COLO668 (cell line): ENCODE measurements at regions not wholly inside any gene's neighbourhood (a gene's known extent, or its start where the extent isn't known, plus 50 kb on each side); places are given as distances from the start of the nearest gene placed in this dataset.
"Not testable (repeated sequence)": the region's sequence is repeated elsewhere in the genome, so short reads cannot be mapped to it uniquely, and the experiment has no call there.

Source experiments
- DNase-seq: peaks from one replicate; lab custom pipeline; 2025; ENCODE audit not compliant: unreplicated experiment; lab: John Stamatoyannopoulos, UW

DNA sequence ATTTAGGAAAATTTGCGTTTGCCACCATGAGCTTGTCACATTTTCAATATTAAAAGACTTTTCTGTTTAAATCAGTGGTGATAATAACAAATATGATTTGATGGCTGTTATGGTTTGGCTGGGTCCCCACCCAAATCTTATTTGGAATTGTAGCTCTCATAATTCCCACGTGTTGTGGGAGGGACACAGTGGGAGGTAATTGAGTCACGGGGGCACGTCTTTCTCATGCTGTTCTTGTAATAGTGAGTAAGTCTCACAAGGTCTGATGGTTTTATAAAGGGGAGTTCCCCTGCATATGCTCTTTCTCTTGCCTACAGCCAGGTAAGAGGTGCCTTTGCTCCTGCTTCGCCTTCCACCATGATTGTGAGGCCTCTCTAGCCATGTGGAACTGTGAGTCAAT lies 83.4 kb upstream of the RGPD4 start:
- no peak for DNase-seq

DNA sequence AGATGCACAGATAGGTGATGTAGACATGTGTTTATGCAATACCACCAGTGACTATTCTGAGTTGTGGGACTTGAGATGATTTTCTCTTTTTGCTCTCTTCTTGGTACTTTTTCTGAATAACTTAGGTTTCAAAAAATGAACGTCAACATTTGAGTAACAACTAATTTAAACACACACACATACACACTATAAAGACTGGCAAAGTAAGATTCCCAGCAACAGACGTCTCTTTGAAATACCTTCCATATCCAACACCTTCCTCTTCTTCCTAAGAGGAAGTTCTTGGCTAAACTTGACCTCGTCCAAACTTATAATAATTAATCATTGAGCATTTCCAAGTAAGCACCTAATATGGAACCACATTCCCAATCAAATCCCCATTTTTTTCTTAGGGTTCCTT lies 81.6 kb upstream of the RGPD4 start:
- no peak for DNase-seq

DNA sequence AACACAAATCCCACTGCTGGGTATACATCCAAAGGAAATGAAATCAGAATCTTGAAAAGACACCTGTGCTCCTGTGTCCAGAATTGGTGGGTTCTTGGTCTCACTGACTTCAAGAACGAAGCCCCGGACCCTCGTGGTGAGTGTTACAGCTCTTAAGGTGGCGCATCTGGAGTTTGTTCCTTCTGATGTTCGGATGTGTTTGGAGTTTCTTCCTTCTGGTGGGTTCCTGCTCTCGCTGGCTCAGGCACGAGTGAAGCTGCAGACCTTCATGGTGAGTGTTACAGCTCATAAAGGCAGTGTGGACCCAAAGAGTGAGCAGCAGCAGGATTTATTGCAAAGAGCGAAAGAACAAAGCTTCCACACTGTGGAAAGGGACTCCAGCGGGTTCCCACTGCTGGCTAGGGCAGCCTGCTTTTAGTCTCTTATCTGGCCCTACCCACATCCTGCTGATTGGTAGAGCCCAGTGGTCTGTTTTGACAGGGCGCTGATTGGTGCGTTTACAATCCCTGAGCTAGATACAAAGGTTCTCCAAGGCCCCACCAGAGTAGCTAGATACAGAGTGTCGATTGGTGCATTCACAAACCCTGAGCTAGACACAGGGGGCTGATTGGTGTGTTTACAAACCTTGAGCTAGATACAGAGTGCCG lies 80.0 kb upstream of the RGPD4 start:
- not testable (repeated sequence) for DNase-seq

DNA sequence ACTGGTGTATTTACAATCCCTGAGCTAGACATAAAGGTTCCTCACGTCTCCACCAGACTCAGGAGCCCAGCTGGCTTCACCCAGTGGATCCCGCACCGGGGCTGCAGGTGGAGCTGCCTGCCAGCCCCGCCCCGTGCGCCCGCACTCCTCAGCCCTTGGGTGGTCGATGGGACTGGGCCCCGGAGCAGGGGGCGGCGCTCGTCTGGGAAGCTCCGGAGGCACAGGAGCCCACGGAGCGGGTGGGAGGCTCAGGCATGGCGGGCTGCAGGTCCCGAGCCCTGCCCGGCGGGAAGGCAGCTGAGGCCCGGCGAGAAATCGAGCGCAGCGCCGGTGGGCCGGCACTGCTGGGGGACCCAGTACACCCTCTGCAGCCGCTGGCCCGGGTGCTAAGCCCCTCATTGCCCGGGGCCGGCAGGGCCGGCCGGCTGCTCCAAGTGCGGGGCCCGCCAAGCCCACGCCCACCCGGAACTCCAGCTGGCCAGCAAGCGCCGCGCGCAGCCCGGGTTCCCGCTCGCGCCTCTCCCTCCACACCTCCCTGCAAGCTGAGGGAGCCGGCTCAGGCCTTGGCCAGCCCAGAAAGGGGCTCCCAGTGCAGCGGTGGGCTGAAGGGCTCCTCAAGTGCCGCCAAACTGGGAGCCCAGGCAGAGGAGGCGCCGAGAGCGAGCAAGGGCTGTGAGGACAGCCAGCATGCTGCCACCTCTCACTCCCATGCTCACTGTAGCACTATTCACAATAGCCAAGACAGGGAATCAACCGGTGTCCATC lies 79.3 kb upstream of the RGPD4 start:
- DNase-seq = not testable (repeated sequence)

DNA sequence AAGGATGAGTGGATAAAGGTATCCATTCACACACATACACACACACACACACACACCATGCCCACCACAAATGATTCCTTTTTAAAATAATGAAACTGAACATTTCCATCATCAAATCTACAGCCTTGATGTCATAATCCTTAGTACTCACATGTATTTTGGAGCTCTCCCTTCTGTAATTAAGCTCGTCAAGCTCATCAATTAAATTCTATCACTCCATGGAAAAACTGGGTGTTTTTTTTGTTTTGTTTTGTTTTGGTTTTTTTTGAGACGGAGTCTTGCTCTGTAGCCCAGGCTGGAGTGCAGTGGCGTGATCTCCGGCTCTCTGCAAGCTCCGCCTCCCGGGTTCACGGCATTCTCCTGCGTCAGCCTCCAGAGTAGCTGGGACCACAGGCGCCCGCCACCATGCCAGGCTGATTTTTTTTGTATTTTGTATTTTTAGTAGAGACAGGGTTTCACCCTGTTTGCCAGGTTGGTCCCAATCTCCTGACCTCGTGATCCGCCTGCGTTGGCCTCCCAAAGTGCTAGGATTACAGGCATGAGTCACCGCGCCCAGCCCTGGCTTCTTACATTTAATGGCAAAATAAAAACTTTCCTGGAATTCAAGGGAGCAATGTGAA lies 78.6 kb upstream of the RGPD4 start:
- DNase-seq = no peak

DNA sequence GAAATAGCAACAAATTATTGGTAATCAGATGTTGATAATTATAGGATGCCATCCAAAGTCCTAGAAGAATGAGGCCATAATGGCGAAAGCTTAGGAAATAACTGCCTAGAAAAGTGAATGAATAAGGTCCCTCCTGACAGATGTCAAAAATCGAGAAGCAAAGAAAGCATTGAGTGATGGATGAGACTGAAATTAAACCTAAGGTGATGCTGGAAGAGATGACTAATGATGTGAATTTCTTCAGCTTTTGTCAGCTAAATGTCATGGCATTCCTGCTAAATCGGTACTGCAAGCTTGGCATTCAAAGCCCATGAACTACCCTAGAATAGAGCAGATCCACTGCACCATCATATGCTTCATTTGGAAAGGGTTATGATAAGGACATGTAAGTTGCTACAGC lies 74.8 kb upstream of the RGPD4 start:
- DNase-seq = no peak

DNA sequence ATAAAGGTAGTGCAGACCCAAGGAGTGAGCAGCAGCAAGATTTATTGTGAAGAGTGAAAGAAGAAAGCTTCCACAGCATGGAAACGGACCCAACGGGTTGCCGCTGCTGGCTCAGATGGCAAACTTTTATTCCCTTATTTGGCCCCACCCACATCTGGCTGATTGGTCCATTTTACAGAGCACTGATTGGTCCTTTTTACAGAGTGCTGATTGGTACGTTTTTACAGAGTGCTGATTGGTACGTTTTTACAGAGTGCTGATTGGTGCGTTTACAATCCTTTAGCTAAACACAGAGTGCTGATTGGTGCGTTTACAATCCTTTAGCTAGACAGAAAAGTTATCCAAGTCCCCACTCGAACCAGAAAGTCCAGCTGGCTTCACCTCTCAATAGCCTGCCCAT lies 72.9 kb upstream of the RGPD4 start:
- DNase-seq = not testable (repeated sequence)

DNA sequence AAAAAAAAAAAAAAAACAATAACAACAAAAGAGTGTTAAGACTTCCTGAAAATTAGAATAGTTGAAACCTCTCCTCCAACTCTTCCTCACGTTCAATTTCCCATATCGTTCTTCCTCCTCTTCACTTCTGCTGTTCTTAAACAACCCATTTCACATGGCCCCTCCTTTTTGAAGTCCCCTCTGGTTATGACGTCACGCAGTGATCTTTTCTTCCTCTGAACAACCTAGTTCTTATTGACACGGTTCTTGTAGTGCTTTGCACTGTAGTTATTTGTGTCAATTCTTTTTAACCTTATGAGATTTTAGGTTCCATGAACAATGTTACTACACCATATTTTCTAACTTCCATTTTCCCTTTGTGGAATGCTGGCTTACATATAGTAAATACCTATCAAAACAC lies 69.5 kb upstream of the RGPD4 start:
- no peak for DNase-seq

DNA sequence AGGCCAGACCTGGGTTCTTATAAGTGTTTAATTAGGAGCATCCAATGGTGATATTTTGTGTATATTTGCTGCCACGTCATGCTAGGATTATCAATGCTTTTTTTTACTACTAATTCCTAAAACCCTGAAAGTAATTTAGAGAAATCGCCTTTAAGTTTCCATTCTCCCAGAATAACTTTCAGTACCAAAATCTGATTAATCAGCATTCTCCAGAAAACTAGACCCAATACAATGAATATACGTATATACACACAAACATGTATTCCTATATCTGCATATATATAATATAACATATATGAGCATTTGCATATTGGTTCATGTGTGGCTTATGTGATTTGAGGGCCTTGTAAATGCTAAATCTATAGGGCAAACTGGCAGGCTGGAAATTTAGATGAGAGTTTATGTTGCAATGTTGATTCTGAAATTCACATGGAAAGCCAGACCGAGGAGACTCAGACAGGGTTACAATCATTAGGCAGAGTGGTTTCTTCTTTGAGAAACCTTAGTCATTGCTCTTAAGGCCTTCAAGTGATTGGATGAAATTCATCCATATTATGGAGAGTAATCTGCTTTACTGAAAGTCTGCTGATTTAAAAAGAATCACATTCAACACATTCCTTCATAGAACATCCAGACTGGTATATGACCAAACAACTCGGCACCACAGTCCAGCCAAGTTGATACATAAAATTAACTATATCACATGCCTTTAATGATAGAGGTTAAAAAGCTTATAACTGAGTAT lies 65.9 kb upstream of the RGPD4 start:
- no peak for DNase-seq

DNA sequence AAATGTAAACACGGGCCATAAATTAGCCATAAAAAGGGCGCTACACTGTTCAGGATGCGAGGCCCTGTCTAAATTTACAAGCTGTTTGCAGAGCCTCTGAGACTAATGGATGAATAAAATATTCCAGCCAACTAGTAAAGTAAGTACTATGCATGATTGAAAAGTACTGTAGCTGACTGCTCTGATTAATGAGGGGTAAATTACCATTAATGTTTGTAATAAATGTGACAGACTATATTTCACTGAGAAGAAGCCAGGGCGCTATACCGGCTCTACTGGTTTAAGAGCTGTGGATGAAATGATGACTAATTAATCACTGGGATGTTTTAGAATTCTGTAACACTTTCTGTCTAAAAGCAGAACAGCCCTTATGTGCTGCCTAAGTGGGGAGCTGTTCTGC lies 54.3 kb upstream of the RGPD4 start:
- no peak for DNase-seq

DNA sequence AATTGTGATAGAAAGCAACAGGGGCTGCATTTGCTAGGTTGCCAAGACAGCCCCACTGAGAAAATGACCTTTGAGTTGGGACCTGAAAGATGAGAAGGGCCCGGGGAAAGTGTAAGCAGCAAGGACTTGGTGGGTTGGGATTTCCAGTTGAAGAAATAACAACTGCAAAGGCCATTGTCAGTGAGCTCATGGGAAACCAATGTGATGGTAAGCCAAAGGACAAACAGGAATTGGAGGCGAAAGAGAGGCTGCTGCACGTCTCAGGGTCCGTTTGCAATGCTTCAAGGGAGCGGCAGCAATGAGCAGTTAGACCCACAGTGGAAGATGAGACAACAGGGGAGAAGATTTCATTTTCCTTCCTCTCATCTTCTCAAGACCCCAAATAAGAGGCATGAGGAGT lies 51.5 kb upstream of the RGPD4 start:
- no peak for DNase-seq

DNA sequence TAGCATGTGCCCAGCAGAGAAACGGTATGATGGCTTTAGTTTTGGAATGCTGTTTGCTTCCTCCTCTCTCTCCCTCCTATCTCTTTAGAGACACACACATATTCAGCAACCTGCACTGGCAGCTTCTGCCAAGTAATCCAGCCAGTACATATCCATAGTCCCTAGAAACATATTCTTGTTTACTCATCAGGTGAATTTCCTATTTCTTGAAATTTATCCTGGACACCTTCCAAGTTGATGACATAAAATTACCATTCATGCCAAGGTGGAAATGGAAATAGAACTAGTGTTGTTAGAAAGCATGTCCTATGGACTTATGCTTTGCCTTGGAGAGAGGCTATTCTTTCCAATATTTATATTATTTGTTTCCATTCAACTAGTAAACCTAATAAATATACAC lies 50.9 kb upstream of the RGPD4 start:
- DNase-seq = no peak

DNA sequence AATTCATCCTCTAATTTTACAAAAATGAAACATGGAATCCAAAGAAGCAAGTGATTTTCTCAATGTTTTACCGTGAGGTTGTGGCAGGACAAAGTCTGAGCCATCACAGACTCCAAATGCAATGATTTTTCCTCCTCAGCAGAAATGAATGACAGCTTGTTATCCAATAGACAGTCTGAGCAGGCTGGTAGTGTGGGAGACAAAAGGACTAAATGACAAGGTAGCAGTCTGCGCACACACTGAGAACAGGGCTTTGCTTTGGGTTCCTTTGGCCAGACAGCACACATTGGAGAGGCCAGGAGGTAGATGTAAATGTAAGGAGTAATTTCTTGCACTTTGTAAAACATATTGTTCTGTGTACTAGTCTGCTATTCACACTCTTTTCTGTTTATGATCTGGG lies 50.3 kb upstream of the RGPD4 start:
- no peak for DNase-seq
